Neural progenitor cell (in vitro differentiated cells): ENCODE measurements at regions not wholly inside any gene's neighbourhood (a gene's known extent, or its start where the extent isn't known, plus 50 kb on each side); places are given as distances from the start of the nearest gene placed in this dataset.

ENCODE experiments used
- DNase-seq: peaks from one replicate; pipeline ENCODE4 v3.0.0-alpha.2; 2016; ENCODE audit warnings: low spot score
- H2AFZ ChIP-seq: fragments of 200-600 bp; sonication (generic); replicated peaks from 2 replicates; pipeline ENCODE4 v1.6.1; 2016; ENCODE audit warnings: antibody characterized with exemption
- H3F3A ChIP-seq: fragments of 200-600 bp; sonication (generic); 2 replicates; pipeline ENCODE4 v1.6.1; 2016; ENCODE audit warnings: antibody characterized with exemption, low read depth
- H3K27ac ChIP-seq: fragments of 200-600 bp; sonication (generic); 2 replicates; pipeline ENCODE4 v1.5.1; 2016; ENCODE audit warnings: mild to moderate bottlenecking
- H3K27me3 ChIP-seq: fragments of 200-600 bp; sonication (generic); 2 replicates; pipeline ENCODE4 v1.6.1; 2016; ENCODE audit warnings: mild to moderate bottlenecking, moderate library complexity
- H3K36me3 ChIP-seq: fragments of 200-600 bp; sonication (generic); 2 replicates; pipeline ENCODE4 v1.5.1; 2016
- H3K4me1 ChIP-seq: fragments of 200-600 bp; sonication (generic); 2 replicates; pipeline ENCODE4 v1.6.1; 2016; ENCODE audit warnings: mixed run types
- H3K4me2 ChIP-seq: fragments of 200-600 bp; sonication (generic); 2 replicates; pipeline ENCODE4 v1.6.1; 2016
- H3K4me3 ChIP-seq: fragments of 200-600 bp; sonication (generic); 2 replicates; pipeline ENCODE4 v1.5.1; 2016
- H3K79me2 ChIP-seq: fragments of 200-600 bp; sonication (generic); 2 replicates; pipeline ENCODE4 v1.6.1; 2016; ENCODE audit warnings: low read depth
- H3K9ac ChIP-seq: fragments of 200-600 bp; sonication (generic); 2 replicates; pipeline ENCODE4 v1.6.1; 2016
- H3K9me3 ChIP-seq: fragments of 200-600 bp; sonication (generic); 2 replicates; pipeline ENCODE4 v1.5.1; 2016; ENCODE audit warnings: low read depth
- H4K20me1 ChIP-seq: fragments of 200-600 bp; sonication (generic); 2 replicates; pipeline ENCODE4 v1.6.1; 2016; ENCODE audit warnings: low read depth
- H3K27ac Mint-ChIP-seq: 3 replicates; pipeline ENCODE4 v1.8.0; 2021; ENCODE audit warnings: mixed read lengths
- H3K27me3 Mint-ChIP-seq: 2 replicates; pipeline ENCODE4 v1.8.0; 2022; ENCODE audit warnings: low read depth, mild to moderate bottlenecking, inconsistent platforms, moderate library complexity, mixed read lengths; ENCODE audit not compliant: insufficient read depth
- H3K36me3 Mint-ChIP-seq: 3 replicates; pipeline ENCODE4 v1.8.0; 2021; ENCODE audit warnings: mixed read lengths
- H3K4me1 Mint-ChIP-seq: 3 replicates; pipeline ENCODE4 v1.8.0; 2021; ENCODE audit warnings: mixed read lengths
- H3K4me3 Mint-ChIP-seq: 3 replicates; pipeline ENCODE4 v1.8.0; 2021; ENCODE audit warnings: mild to moderate bottlenecking, moderate library complexity, mixed read lengths
- H3K9me3 Mint-ChIP-seq: 3 replicates; pipeline ENCODE4 v1.8.0; 2020; ENCODE audit warnings: mixed read lengths
- EZH2 ChIP-seq: fragments of 200-600 bp; sonication (generic); IDR thresholded peaks from 2 replicates; pipeline ENCODE4 v1.6.1; 2017; ENCODE audit warnings: antibody characterized with exemption, mild to moderate bottlenecking, moderate library complexity
- EZH2phosphoT487 ChIP-seq: fragments of 200-600 bp; sonication (generic); IDR thresholded peaks from 2 replicates; pipeline ENCODE4 v1.6.1; 2017; ENCODE audit warnings: antibody characterized with exemption
- TF ChIP-seq, protein P1 (sequence below): fragments of 200-600 bp; sonication (generic); IDR thresholded peaks from 2 replicates; pipeline ENCODE4 v1.5.1; 2017; ENCODE audit warnings: antibody characterized with exemption, mild to moderate bottlenecking

DNA sequence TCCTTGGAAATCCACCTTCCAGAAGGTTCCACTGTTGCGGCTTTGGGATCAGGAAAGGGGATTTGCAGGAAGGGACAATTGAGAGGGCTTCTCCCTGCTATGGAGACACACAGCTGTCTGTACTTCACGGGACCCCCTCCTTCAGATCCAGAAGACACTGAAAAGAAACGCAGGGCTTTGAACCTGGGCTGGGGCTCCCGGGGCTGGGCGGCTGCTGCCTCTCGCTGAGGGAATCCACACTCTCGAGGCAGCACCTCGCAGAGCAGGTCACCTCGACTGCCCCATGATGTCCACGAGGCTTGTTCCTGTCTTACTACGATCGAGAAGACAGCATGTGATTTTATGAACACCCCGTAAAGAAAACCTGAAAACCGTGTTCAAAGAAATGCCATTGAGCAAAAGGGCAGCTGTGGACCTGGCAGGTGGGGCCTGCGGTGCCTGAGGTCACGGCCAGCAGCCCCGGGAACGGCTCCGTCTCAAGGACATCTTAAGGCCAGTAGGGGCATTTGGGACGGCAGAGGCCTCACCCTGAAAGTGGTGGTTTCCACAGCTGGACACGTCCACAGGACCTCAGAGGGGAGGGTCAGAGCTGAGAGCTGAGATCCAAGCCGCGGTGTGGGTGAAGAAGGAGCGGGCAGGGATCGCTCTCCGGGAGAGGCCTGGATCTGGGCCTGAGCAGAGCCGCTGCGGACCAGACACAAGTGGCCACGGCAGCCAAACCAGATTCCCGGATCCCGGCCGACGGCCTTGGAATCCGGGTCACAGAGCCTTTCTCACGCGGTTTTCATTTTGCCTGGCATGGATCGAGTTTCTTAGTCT lies 165.7 kb downstream of the RTP5 start:
- no peaks in the 10 kb centered on the region for H3F3A ChIP-seq
- Mint-ChIP-seq H3K4me3 (no peak overlapping the region), H3K27ac (peak overlapping the region; percentile 87), H3K4me1 (peaks cover 7% of the 10 kb centered on the region), H3K9me3 (no peaks in the 10 kb centered on the region), H3K36me3 (no peaks in the 10 kb centered on the region), H3K27me3 (peaks cover 4% of the 10 kb centered on the region)
- H2AFZ ChIP-seq: no peak overlapping the region
- no peaks in the 10 kb centered on the region for H4K20me1 ChIP-seq
- no peaks in the 10 kb centered on the region for H3K36me3 ChIP-seq
- no peaks in the 10 kb centered on the region for H3K27me3 ChIP-seq
- H3K79me2 ChIP-seq: no peaks in the 10 kb centered on the region
- H3K9ac ChIP-seq: no peak overlapping the region
- no peak overlapping the region for H3K27ac ChIP-seq
- no peak for DNase-seq
- H3K4me1 ChIP-seq: no peaks in the 10 kb centered on the region
- no peaks in the 10 kb centered on the region for H3K9me3 ChIP-seq
- no peak overlapping the region for H3K4me3 ChIP-seq
- no peak overlapping the region for H3K4me2 ChIP-seq
- TF ChIP-seq, protein P1, sequence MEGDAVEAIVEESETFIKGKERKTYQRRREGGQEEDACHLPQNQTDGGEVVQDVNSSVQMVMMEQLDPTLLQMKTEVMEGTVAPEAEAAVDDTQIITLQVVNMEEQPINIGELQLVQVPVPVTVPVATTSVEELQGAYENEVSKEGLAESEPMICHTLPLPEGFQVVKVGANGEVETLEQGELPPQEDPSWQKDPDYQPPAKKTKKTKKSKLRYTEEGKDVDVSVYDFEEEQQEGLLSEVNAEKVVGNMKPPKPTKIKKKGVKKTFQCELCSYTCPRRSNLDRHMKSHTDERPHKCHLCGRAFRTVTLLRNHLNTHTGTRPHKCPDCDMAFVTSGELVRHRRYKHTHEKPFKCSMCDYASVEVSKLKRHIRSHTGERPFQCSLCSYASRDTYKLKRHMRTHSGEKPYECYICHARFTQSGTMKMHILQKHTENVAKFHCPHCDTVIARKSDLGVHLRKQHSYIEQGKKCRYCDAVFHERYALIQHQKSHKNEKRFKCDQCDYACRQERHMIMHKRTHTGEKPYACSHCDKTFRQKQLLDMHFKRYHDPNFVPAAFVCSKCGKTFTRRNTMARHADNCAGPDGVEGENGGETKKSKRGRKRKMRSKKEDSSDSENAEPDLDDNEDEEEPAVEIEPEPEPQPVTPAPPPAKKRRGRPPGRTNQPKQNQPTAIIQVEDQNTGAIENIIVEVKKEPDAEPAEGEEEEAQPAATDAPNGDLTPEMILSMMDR: no peak
- TF ChIP-seq EZH2phosphoT487 (no peak), EZH2 (no peak)

DNA sequence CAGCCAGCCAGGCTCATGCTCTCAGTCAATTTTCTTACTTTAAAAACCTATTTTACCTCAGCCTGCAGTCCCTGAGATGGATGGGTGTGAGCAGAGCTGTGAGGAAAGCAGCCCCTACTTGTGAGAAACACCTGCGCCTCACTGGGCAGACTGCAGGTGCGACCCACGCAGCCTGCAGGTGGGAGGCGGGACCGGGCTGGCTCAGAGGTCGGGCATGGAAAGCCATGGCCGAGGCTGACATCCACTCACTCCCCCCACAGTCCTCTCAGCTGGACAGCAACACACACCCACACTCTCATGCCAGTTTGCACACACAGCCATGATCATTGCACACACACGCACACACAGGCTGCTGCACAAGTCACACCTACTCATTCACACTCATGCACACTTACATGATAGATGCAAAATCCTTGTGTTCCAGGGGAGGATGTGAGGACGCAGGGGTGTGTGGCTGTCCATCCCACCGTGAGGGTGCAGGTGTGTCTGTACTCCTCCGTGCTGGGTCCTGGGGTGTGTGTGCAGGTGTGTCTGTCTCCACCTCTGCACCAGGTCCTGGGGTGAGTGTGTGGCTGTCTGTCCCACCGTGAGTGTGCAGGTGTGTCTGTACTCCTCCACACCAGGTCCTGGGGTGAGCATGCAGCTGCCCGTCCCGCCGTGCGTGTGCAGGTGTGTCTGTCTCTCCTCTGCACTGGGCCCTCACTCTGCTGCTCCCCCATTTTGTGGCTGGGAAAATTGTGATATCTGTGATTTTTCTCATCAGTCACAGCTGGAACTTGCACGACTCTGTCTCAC lies 166.5 kb downstream of the RTP5 start:
- no peaks in the 10 kb centered on the region for H3K36me3 Mint-ChIP-seq
- peaks cover 7% of the 10 kb centered on the region for H3K4me1 Mint-ChIP-seq
- H3K4me3 Mint-ChIP-seq: no peak overlapping the region
- Histone ChIP-seq H4K20me1 (no peaks in the 10 kb centered on the region), H3K27ac (no peak overlapping the region), H3K9ac (no peak overlapping the region), H3K4me3 (no peak overlapping the region), H3K36me3 (no peaks in the 10 kb centered on the region), H3K79me2 (no peaks in the 10 kb centered on the region), H3F3A (no peaks in the 10 kb centered on the region), H3K27me3 (peaks cover 1% of the 10 kb centered on the region), H2AFZ (no peak overlapping the region), H3K4me2 (no peak overlapping the region), H3K4me1 (no peaks in the 10 kb centered on the region), H3K9me3 (no peaks in the 10 kb centered on the region)
- H3K27ac Mint-ChIP-seq: peak overlapping the region; percentile 70
- no peaks in the 10 kb centered on the region for H3K9me3 Mint-ChIP-seq
- peaks cover 7% of the 10 kb centered on the region for H3K27me3 Mint-ChIP-seq
- TF ChIP-seq EZH2: no peak
- TF ChIP-seq, protein P1: no peak
- TF ChIP-seq EZH2phosphoT487: no peak
- DNase-seq: no peak

DNA sequence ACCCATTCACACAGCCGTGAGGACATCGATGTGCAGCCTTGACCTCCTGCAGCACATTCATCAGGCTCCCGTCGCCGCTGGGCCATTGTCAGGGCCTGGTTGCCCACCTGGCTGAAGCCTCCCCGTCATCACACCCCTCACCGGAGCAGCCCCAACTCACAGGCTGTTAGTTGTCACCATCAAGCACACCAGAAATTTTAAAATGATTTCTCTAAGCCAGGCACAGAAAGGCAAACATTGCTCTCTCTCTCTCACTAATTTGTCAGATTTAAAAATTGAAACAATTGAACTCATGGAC lies 167.1 kb downstream of the RTP5 start:
- no peaks in the 10 kb centered on the region for H3K4me1 ChIP-seq
- Mint-ChIP-seq H3K27ac (peak overlapping the region; percentile 70), H3K9me3 (no peaks in the 10 kb centered on the region), H3K4me3 (no peak overlapping the region), H3K27me3 (peaks cover 5% of the 10 kb centered on the region), H3K4me1 (peaks cover 7% of the 10 kb centered on the region), H3K36me3 (no peaks in the 10 kb centered on the region)
- no peak for TF ChIP-seq EZH2
- DNase-seq: no peak
- no peak overlapping the region for H3K27ac ChIP-seq
- H3F3A ChIP-seq: no peaks in the 10 kb centered on the region
- H3K9ac ChIP-seq: no peak overlapping the region
- no peaks in the 10 kb centered on the region for H3K36me3 ChIP-seq
- H2AFZ ChIP-seq: no peak overlapping the region
- H3K4me2 ChIP-seq: no peak overlapping the region
- H3K27me3 ChIP-seq: peaks cover 7% of the 10 kb centered on the region
- H3K9me3 ChIP-seq: no peaks in the 10 kb centered on the region
- no peaks in the 10 kb centered on the region for H3K79me2 ChIP-seq
- no peak overlapping the region for H3K4me3 ChIP-seq
- H4K20me1 ChIP-seq: no peaks in the 10 kb centered on the region
